ENCODE measurements at regions not wholly inside any gene's neighbourhood (a gene's known extent, or its start where the extent isn't known, plus 50 kb on each side); places are given as distances from the start of the nearest gene placed in this dataset.

GRCh38 chr9:14455243-14455642 lies 141.3 kb upstream of the NFIB start:
- Histone ChIP-seq H3K4me1 (ENCODE audit: low read depth, poor library complexity, severe bottlenecking) (no peaks in the 10 kb centered on the region), H3K9ac (no peak overlapping the region), H3K27ac (no peak overlapping the region), H2AFZ (ENCODE audit: low read depth) (no peak overlapping the region), H4K20me1 (ENCODE audit: insufficient read depth) (no peaks in the 10 kb centered on the region), H3K36me3 (ENCODE audit: insufficient read depth) (no peaks in the 10 kb centered on the region), H3K4me3 (IDR thresholded peaks at IDR 0.05; ENCODE audit: insufficient read depth, low read depth, low read length) (no peak overlapping the region), H3K79me2 (ENCODE audit: insufficient read depth, low read depth) (no peaks in the 10 kb centered on the region), H3K4me2 (no peak overlapping the region), H3K27me3 (ENCODE audit: insufficient read depth, low read depth) (no peaks in the 10 kb centered on the region)
- TF ChIP-seq, protein P1, sequence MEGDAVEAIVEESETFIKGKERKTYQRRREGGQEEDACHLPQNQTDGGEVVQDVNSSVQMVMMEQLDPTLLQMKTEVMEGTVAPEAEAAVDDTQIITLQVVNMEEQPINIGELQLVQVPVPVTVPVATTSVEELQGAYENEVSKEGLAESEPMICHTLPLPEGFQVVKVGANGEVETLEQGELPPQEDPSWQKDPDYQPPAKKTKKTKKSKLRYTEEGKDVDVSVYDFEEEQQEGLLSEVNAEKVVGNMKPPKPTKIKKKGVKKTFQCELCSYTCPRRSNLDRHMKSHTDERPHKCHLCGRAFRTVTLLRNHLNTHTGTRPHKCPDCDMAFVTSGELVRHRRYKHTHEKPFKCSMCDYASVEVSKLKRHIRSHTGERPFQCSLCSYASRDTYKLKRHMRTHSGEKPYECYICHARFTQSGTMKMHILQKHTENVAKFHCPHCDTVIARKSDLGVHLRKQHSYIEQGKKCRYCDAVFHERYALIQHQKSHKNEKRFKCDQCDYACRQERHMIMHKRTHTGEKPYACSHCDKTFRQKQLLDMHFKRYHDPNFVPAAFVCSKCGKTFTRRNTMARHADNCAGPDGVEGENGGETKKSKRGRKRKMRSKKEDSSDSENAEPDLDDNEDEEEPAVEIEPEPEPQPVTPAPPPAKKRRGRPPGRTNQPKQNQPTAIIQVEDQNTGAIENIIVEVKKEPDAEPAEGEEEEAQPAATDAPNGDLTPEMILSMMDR (conservative IDR thresholded peaks at IDR 0.05; ENCODE audit: low read depth, low read length): no peak

- Histone ChIP-seq H3K4me3 (IDR thresholded peaks at IDR 0.05; ENCODE audit: insufficient read depth, low read depth, low read length) (no peak overlapping the region), H3K9ac (no peak overlapping the region), H3K27ac (no peak overlapping the region), H2AFZ (ENCODE audit: low read depth) (no peak overlapping the region), H3K4me1 (ENCODE audit: low read depth, poor library complexity, severe bottlenecking) (no peaks in the 10 kb centered on the region), H3K36me3 (ENCODE audit: insufficient read depth) (no peaks in the 10 kb centered on the region), H4K20me1 (ENCODE audit: insufficient read depth) (no peaks in the 10 kb centered on the region), H3K4me2 (no peak overlapping the region), H3K79me2 (ENCODE audit: insufficient read depth, low read depth) (no peaks in the 10 kb centered on the region), H3K27me3 (ENCODE audit: insufficient read depth, low read depth) (no peaks in the 10 kb centered on the region)
- TF ChIP-seq, protein P1 (conservative IDR thresholded peaks at IDR 0.05; ENCODE audit: low read depth, low read length): no peak
Measured at GRCh38 chr9:14453286-14453685, 139.3 kb upstream of the NFIB start.

GRCh38 chr9:14452539-14452938 lies 138.6 kb upstream of the NFIB start:
- no peak overlapping the region for H3K9ac ChIP-seq
- no peak overlapping the region for H2AFZ ChIP-seq (ENCODE audit: low read depth)
- H4K20me1 ChIP-seq (ENCODE audit: insufficient read depth): no peaks in the 10 kb centered on the region
- no peak overlapping the region for H3K4me3 ChIP-seq (IDR thresholded peaks at IDR 0.05; ENCODE audit: insufficient read depth, low read depth, low read length)
- no peaks in the 10 kb centered on the region for H3K36me3 ChIP-seq (ENCODE audit: insufficient read depth)
- H3K4me1 ChIP-seq (ENCODE audit: low read depth, poor library complexity, severe bottlenecking): no peaks in the 10 kb centered on the region
- no peak overlapping the region for H3K4me2 ChIP-seq
- H3K27ac ChIP-seq: no peak overlapping the region
- no peaks in the 10 kb centered on the region for H3K79me2 ChIP-seq (ENCODE audit: insufficient read depth, low read depth)
- H3K27me3 ChIP-seq (ENCODE audit: insufficient read depth, low read depth): no peaks in the 10 kb centered on the region
- TF ChIP-seq, protein P1 (conservative IDR thresholded peaks at IDR 0.05; ENCODE audit: low read depth, low read length): no peak

GRCh38 chr9:14451949-14452348 lies 138.0 kb upstream of the NFIB start:
- Histone ChIP-seq H2AFZ (ENCODE audit: low read depth) (no peak overlapping the region), H3K9ac (no peak overlapping the region), H3K4me3 (IDR thresholded peaks at IDR 0.05; ENCODE audit: insufficient read depth, low read depth, low read length) (no peak overlapping the region), H3K4me2 (no peak overlapping the region), H3K79me2 (ENCODE audit: insufficient read depth, low read depth) (no peaks in the 10 kb centered on the region), H4K20me1 (ENCODE audit: insufficient read depth) (no peaks in the 10 kb centered on the region), H3K4me1 (ENCODE audit: low read depth, poor library complexity, severe bottlenecking) (no peaks in the 10 kb centered on the region), H3K27ac (no peak overlapping the region), H3K36me3 (ENCODE audit: insufficient read depth) (no peaks in the 10 kb centered on the region), H3K27me3 (ENCODE audit: insufficient read depth, low read depth) (no peaks in the 10 kb centered on the region)
- TF ChIP-seq, protein P1 (conservative IDR thresholded peaks at IDR 0.05; ENCODE audit: low read depth, low read length): no peak
